ENCODE measurements at regions not wholly inside any gene's neighbourhood (a gene's known extent, or its start where the extent isn't known, plus 50 kb on each side); places are given as distances from the start of the nearest gene placed in this dataset.

DNA sequence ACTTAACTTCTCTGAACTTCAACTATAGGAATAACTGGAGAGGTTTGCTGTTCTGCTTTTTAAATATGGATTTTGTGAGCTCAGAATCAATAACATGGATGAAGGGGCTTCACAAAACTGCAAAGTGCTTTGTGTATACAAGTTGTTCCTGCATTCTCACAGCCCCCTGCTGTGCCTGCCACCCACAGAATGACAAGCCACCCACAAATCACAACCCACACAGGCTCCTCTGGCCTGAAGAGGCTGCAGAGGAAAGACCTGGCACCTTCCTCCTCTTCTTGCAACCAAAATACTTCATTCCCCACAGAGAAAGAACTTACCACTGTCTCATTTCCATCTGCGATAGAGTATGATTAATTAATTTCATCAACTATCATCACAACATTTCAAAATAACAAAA, 106.7 kb upstream of the NHSL1 start:
- Histone ChIP-seq H3K4me3 (ENCODE audit: extremely low read depth in 1 of 4, insufficient read depth in 2 of 4, low read depth in 3 of 4, low read length in 4 of 4) (no peak overlapping the region), H3K27me3 (replicated peaks in 1 of 4; ENCODE audit: control insufficient read depth in 3 of 4, extremely low read depth in 1 of 4, insufficient read depth in 3 of 4, low read length in 3 of 4) (no peaks in the 10 kb centered on the region), H3K9ac (replicated peaks in 1 of 4; ENCODE audit: extremely low read depth in 1 of 4, low read depth in 3 of 4, low read length in 3 of 4) (no peak overlapping the region), H4K20me1 (replicated peaks in 1 of 2; ENCODE audit: control insufficient read depth in 1 of 2, insufficient read depth in 2 of 2, low read length in 2 of 2) (no peaks in the 10 kb centered on the region), H3K23ac (ENCODE audit: insufficient read length) (no peak overlapping the region), H2BK120ac (replicated peaks; ENCODE audit: low read depth, low read length) (no peak overlapping the region), H3K4me1 (replicated peaks in 1 of 4; ENCODE audit: control insufficient read depth in 3 of 4, insufficient read depth in 4 of 4, low read length in 3 of 4) (peaks cover 0 to 5% (median 0%) of the 10 kb centered on the region in 4 experiments; a peak in 3 of 7 replicates), H2BK12ac (ENCODE audit: low read depth, low read length) (no peak overlapping the region), H3K27ac (ENCODE audit: low read depth, low read length) (no peak overlapping the region), H3K36me3 (ENCODE audit: control insufficient read depth in 2 of 4, insufficient read depth in 4 of 4, low read length in 3 of 4) (no peaks in the 10 kb centered on the region), H3K4ac (replicated peaks; ENCODE audit: insufficient read length, low read depth, low read length) (no peak overlapping the region), H2BK20ac (ENCODE audit: low read length) (no peak overlapping the region), H4K8ac (ENCODE audit: extremely low read depth, insufficient read depth, low read length) (no peak overlapping the region), H4K5ac (ENCODE audit: insufficient read length, low read depth, low read length) (no peak overlapping the region), H3K18ac (ENCODE audit: extremely low read depth, low read length) (no peak overlapping the region), H2BK15ac (ENCODE audit: low read length) (no peak overlapping the region), H3K14ac (ENCODE audit: insufficient read length) (no peak overlapping the region), H3K79me1 (ENCODE audit: low read depth, low read length) (no peaks in the 10 kb centered on the region), H3K56ac (replicated peaks; ENCODE audit: insufficient read length, low read depth, low read length) (no peak overlapping the region), H2AFZ (ENCODE audit: low read length) (no peak overlapping the region), H3K23me2 (ENCODE audit: low read depth, low read length) (no peaks in the 10 kb centered on the region), H3K9me3 (ENCODE audit: insufficient read depth in 2 of 2, low read depth in 1 of 2, low read length in 1 of 2) (no peaks in the 10 kb centered on the region), H4K91ac (replicated peaks; ENCODE audit: insufficient read length, low read length) (no peak overlapping the region), H2BK5ac (ENCODE audit: low read depth, low read length) (no peak overlapping the region), H2AK5ac (ENCODE audit: low read depth, low read length) (no peak overlapping the region), H3K79me2 (ENCODE audit: control insufficient read depth in 1 of 2, insufficient read depth in 2 of 2, low read length in 2 of 2) (0 out of 4 replicates have a peak, but pooled peaks cover 0 to 2% of the 10 kb centered on the region in 2 experiments), H3K4me2 (ENCODE audit: insufficient read depth in 1 of 2, low read depth in 2 of 2, low read length in 2 of 2) (no peak overlapping the region)
- DNase-seq (ENCODE audit: low read depth in 1 of 2, low spot score in 2 of 2) (no peak), FAIRE-seq (no peak)
- POLR2A ChIA-PET (ENCODE audit: partially characterized antibody): interaction anchor here (1.5 kb wide), 1 partner anchor 34 kb away, joined by 4 read pairs; no protein-coding TSS in a partner anchor
- CTCF ChIA-PET (ENCODE audit: partially characterized antibody): interaction anchor here (0.7 to 8.3 kb wide), 3 partner anchors 16 to 176 kb away, joined by 3 to 47 read pairs (median 3); no protein-coding TSS in a partner anchor
- WGBS, 2 experiments (ENCODE audit: extremely low coverage in 1 of 2, insufficient coverage in 1 of 2, insufficient read length in 1 of 2, insufficient replicate concordance in 2 of 2, low coverage in 1 of 2, low lambda C conversion rate in 2 of 2, missing lambda C conversion rate in 1 of 2): 94% methylated on average over 1 of the region's 1 CpG; no CpG with 5 or more reads in 1 of the 2 experiments
- TF ChIP-seq NRF1 (IDR thresholded peaks at IDR 0.05; ENCODE audit: low read depth, low read length) (no peak), CBX8 (IDR thresholded peaks at IDR 0.05; ENCODE audit: borderline replicate concordance, low read depth, low read length) (no peak), KDM1A (IDR thresholded peaks at IDR 0.05; ENCODE audit: borderline replicate concordance, low read length) (no peak), NANOG (IDR thresholded peaks at IDR 0.05; ENCODE audit: insufficient read depth, low read depth, low read length, poor library complexity, severe bottlenecking) (no peak), CREB1 (IDR thresholded peaks at IDR 0.05) (no peak), BACH1 (IDR thresholded peaks at IDR 0.05; ENCODE audit: low read length) (no peak), SRF (IDR thresholded peaks at IDR 0.05; ENCODE audit: low read depth, low read length) (no peak), GABPA (IDR thresholded peaks at IDR 0.05; ENCODE audit: borderline replicate concordance, insufficient read depth, low read length) (no peak), TBP (IDR thresholded peaks at IDR 0.05; ENCODE audit: low read depth, low read length) (no peak), FOSL1 (IDR thresholded peaks at IDR 0.05; ENCODE audit: insufficient read depth, low read depth, low read length) (no peak), USF2 (IDR thresholded peaks at IDR 0.05; ENCODE audit: low read length) (no peak), EP300 (IDR thresholded peaks at IDR 0.05; ENCODE audit: borderline replicate concordance in 1 of 2, low read depth in 2 of 2, low read length in 2 of 2) (no peak)
- TF ChIP-seq, protein P1, sequence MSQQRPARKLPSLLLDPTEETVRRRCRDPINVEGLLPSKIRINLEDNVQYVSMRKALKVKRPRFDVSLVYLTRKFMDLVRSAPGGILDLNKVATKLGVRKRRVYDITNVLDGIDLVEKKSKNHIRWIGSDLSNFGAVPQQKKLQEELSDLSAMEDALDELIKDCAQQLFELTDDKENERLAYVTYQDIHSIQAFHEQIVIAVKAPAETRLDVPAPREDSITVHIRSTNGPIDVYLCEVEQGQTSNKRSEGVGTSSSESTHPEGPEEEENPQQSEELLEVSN (IDR thresholded peaks at IDR 0.05): no peak
